Kidney (tissue), 13 donors: ENCODE measurements at regions not wholly inside any gene's neighbourhood (a gene's known extent, or its start where the extent isn't known, plus 50 kb on each side); places are given as distances from the start of the nearest gene placed in this dataset.

Experiments
- DNase-seq, 5 donors: peaks; one replicate each; pipeline ENCODE4 v3.0.0-alpha.2; 2013 to 2020
- FAIRE-seq: peaks from 2 replicates; lab custom pipeline; 2012; peaks lifted over from hg19 to GRCh38; lab: Jason Lieb, UNC
- H3K27ac ChIP-seq, 2 donors: one replicate each; pipeline ENCODE4 v1.7.0; 2013; ENCODE audit warnings: low read depth in 2 of 2, low read length in 2 of 2, inconsistent platforms in 1 of 2
- H3K27me3 ChIP-seq: one replicate; pipeline ENCODE4 v1.7.1; 2013; ENCODE audit warnings: low read length, inconsistent platforms; ENCODE audit not compliant: control insufficient read depth, insufficient read depth
- H3K36me3 ChIP-seq, 3 donors: one replicate each; pipeline versions ENCODE4 v1.7.0 to v1.7.1; 2013; ENCODE audit warnings: low read length in 3 of 3, control low read depth in 1 of 3, inconsistent platforms in 1 of 3; ENCODE audit not compliant: insufficient read depth in 3 of 3, control insufficient read depth in 2 of 3
- H3K4me1 ChIP-seq, 3 donors: one replicate each; pipeline versions ENCODE4 v1.7.0 to v1.7.1; 2013; ENCODE audit warnings: low read length in 3 of 3, inconsistent platforms in 1 of 3, low read depth in 1 of 3; ENCODE audit not compliant: control insufficient read depth in 2 of 3, insufficient read depth in 2 of 3
- H3K4me3 ChIP-seq, 3 donors: one replicate each; pipeline versions ENCODE4 v1.7.0 to v1.8.1; 2013; ENCODE audit warnings: low read length in 3 of 3, control low read depth in 1 of 3, inconsistent platforms in 1 of 3
- H3K9ac ChIP-seq, 3 donors: one replicate each; pipeline versions ENCODE4 v1.7.0 to v1.7.1; 2013; ENCODE audit warnings: low read length in 3 of 3, control low read depth in 1 of 3, inconsistent platforms in 1 of 3
- H3K9me3 ChIP-seq, 3 donors: one replicate each; pipeline versions ENCODE4 v1.7.0 to v1.7.1; 2013; ENCODE audit warnings: low read length in 3 of 3, control low read depth in 1 of 3, inconsistent platforms in 1 of 3; ENCODE audit not compliant: control insufficient read depth in 2 of 3, insufficient read depth in 1 of 3
- intact Hi-C: fragments of 100-400 bp; cut with DNase I; formaldehyde crosslinking; loops from one replicate; pipeline ENCODE4 v1.11.1; 2022
- TF ChIP-seq, protein P1 (sequence below): IDR thresholded peaks from 3 replicates; pipeline ENCODE4 v1.5.1; 2012; ENCODE audit warnings: mild to moderate bottlenecking, moderate library complexity, borderline replicate concordance; ENCODE audit not compliant: insufficient read depth; ENCODE audit errors: extremely low read depth
- donor health status: control.
- donor health status: control.
- donor health status: control.
- donor health status: control.
- donor health status: control.
- donor health status: DM: yes; HTN: yes; CAD: no.
- donor health status: Normal renal cell carcinoma (clear cell type).

GRCh38 chr7:128151635-128152034 lies 89.4 kb upstream of the LEP start:
- TF ChIP-seq, protein P1, sequence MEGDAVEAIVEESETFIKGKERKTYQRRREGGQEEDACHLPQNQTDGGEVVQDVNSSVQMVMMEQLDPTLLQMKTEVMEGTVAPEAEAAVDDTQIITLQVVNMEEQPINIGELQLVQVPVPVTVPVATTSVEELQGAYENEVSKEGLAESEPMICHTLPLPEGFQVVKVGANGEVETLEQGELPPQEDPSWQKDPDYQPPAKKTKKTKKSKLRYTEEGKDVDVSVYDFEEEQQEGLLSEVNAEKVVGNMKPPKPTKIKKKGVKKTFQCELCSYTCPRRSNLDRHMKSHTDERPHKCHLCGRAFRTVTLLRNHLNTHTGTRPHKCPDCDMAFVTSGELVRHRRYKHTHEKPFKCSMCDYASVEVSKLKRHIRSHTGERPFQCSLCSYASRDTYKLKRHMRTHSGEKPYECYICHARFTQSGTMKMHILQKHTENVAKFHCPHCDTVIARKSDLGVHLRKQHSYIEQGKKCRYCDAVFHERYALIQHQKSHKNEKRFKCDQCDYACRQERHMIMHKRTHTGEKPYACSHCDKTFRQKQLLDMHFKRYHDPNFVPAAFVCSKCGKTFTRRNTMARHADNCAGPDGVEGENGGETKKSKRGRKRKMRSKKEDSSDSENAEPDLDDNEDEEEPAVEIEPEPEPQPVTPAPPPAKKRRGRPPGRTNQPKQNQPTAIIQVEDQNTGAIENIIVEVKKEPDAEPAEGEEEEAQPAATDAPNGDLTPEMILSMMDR, result no peak
- no peak overlapping the region for H3K4me3 ChIP-seq
- H3K9me3 ChIP-seq, result no peaks in the 10 kb centered on the region
- intact Hi-C loops, result no loop called here
- FAIRE-seq, result no peak
- no peak overlapping the region for H3K9ac ChIP-seq
- peaks cover 8% of the 10 kb centered on the region for H3K27me3 ChIP-seq
- DNase-seq, result no peak
- H3K27ac ChIP-seq, result no peak overlapping the region
- H3K4me1 ChIP-seq, result no peaks in the 10 kb centered on the region
- no peaks in the 10 kb centered on the region for H3K36me3 ChIP-seq

- FAIRE-seq, result no peak
- TF ChIP-seq, protein P1, result no peak
Measured at GRCh38 chr7:128152721-128153120, 88.4 kb upstream of the LEP start.

GRCh38 chr7:128153436-128153835 lies 87.6 kb upstream of the LEP start:
- peak in 1 of 5 donors; percentile 12 for DNase-seq

More at GRCh38 chr7:128152721-128153120, 88.4 kb upstream of the LEP start:
- H3K4me3 ChIP-seq, result no peak overlapping the region
- peaks cover 8% of the 10 kb centered on the region for H3K27me3 ChIP-seq
- H3K27ac ChIP-seq, result no peak overlapping the region
- H3K4me1 ChIP-seq, result no peaks in the 10 kb centered on the region
- DNase-seq, result no peak
- H3K9me3 ChIP-seq, result no peaks in the 10 kb centered on the region
- no peak overlapping the region for H3K9ac ChIP-seq
- no peaks in the 10 kb centered on the region for H3K36me3 ChIP-seq
- intact Hi-C loops, result no loop called here

More at GRCh38 chr7:128153436-128153835, 87.6 kb upstream of the LEP start:
- TF ChIP-seq, protein P1, result no peak
- Histone ChIP-seq H3K36me3 (no peaks in the 10 kb centered on the region), H3K9ac (no peak overlapping the region), H3K9me3 (no peaks in the 10 kb centered on the region), H3K27me3 (peaks cover 3% of the 10 kb centered on the region), H3K27ac (no peak overlapping the region), H3K4me3 (no peak overlapping the region), H3K4me1 (no peaks in the 10 kb centered on the region)
- intact Hi-C loops, result no loop called here
- no peak for FAIRE-seq
